ENCODE measurements at regions not wholly inside any gene's neighbourhood (a gene's known extent, or its start where the extent isn't known, plus 50 kb on each side); places are given as distances from the start of the nearest gene placed in this dataset.

DNA sequence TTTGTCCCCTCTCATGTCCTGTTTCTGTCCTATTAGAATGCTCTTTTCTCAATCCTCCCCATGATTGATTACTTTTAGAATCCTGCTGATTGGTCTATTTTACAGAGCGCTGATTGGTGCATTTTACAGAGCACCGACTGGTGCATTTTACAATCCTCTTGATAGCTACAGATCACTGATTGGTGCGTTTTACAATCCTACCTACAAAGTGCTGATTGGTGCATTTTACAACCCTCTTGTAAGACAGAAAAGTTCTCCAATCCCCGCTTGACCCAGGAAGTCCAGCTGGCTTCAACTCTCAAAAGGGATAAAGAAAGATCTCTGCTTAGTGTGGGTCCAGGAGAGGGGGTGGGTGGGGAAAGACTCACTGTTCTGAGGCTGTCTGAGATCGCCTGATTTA lies 71.3 kb downstream of the DHRS2 start:
- TF ChIP-seq, protein P1, sequence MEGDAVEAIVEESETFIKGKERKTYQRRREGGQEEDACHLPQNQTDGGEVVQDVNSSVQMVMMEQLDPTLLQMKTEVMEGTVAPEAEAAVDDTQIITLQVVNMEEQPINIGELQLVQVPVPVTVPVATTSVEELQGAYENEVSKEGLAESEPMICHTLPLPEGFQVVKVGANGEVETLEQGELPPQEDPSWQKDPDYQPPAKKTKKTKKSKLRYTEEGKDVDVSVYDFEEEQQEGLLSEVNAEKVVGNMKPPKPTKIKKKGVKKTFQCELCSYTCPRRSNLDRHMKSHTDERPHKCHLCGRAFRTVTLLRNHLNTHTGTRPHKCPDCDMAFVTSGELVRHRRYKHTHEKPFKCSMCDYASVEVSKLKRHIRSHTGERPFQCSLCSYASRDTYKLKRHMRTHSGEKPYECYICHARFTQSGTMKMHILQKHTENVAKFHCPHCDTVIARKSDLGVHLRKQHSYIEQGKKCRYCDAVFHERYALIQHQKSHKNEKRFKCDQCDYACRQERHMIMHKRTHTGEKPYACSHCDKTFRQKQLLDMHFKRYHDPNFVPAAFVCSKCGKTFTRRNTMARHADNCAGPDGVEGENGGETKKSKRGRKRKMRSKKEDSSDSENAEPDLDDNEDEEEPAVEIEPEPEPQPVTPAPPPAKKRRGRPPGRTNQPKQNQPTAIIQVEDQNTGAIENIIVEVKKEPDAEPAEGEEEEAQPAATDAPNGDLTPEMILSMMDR (IDR thresholded peaks at IDR 0.05; ENCODE audit: borderline replicate concordance, insufficient read depth, low read depth, low read length), result no peak
- H3K4me3 ChIP-seq (ENCODE audit: low read depth, low read length), result no peak overlapping the region

DNA sequence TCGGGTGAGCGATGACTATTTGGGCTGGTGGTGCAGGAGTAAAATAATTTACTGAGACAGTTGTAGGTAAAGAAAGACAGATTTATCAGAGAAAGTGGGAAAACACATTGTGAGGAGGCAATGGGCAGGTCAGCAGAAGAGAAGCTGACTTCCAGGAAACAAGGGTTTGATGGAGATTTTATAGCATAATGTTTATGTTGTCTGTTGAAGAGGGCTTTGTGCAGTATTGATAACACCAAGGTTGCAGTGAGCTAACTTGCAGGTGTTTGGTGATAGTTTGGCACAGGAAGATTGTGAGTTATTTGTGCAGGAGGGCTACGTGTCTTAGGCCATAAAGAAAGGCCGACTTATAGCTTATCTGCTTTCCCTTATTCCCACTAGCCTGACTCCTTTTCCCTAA lies 72.2 kb downstream of the DHRS2 start:
- TF ChIP-seq, protein P1 (IDR thresholded peaks at IDR 0.05; ENCODE audit: borderline replicate concordance, insufficient read depth, low read depth, low read length), result no peak
- no peak overlapping the region for H3K4me3 ChIP-seq (ENCODE audit: low read depth, low read length)

DNA sequence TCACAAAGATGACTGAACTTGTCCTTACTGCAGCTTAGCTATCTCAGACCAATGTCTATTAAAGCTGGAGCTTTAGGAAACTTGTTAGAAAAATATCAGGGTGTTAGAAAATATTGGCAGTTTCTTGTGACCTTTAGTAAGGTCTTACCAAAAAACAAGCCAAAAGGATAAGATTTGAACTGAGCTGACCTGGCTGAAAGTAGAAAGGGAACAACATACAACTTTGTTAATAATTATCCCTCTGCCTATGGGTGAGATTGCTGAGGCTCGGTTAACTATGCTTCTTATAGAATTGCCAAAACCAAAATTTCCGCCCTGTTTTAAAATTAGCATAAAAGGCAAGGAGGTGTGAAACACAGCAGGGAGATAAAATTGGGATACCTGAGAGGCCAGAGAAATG lies 73.8 kb downstream of the DHRS2 start:
- no peak overlapping the region for H3K4me3 ChIP-seq (ENCODE audit: low read depth, low read length)
- TF ChIP-seq, protein P1 (IDR thresholded peaks at IDR 0.05; ENCODE audit: borderline replicate concordance, insufficient read depth, low read depth, low read length), result no peak

DNA sequence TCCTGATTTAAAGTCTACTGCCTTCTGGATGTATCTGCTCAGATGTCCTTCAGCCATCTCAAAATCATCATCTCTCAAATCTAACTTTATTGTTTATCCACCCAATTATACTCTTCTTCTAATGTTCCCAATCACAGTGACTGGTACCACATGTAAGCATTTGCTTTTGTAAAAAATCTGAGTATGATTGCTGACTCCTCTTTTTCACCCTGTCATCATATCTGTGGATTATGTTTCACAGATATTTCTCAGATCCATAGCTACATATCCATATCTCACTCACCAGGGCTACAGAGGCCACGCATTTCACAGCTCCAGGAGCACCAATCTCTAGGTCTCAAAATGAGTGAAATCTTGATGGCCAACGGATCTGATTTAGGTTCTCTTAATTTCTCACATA lies 76.1 kb downstream of the DHRS2 start:
- no peak overlapping the region for H3K4me3 ChIP-seq (ENCODE audit: low read depth, low read length)
- TF ChIP-seq, protein P1 (IDR thresholded peaks at IDR 0.05; ENCODE audit: borderline replicate concordance, insufficient read depth, low read depth, low read length), result no peak

DNA sequence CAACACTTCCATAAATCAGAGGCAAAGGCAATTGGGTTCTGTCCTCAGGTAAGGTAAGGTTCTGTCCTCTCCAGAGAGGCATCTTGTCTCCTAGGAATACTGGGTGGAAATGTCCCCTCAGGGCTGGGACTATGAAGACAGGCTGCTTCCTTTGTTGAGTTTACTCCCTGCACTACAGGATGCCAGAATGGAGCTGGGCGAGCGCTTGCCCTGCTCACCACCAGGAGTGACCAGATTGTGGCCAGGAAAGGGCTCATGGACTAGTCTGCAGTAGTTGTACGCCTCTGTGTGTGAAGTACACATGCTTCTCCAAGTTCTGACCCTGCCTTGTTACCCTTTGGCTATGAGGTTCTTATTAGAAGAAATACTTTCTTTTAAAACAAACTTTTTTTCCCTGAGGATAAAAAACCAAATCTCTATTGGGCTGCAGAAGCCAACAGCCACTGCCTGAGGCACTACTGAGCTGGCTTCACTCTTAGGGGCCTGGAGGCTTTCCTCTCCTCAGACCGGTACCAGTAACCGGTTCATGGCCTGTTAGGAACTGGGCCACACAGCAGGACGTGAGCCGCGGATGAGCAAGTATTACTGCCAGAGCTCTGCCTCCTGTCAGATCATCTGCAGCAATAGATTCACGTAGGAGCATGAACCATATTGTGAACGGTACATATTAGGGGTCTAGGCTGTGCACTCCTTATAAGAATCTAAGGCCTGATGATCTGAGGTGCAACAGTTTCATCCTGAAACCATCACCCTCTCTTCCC lies 83.2 kb downstream of the DHRS2 start:
- TF ChIP-seq, protein P1 (IDR thresholded peaks at IDR 0.05; ENCODE audit: borderline replicate concordance, insufficient read depth, low read depth, low read length), result no peak
- no peak overlapping the region for H3K4me3 ChIP-seq (ENCODE audit: low read depth, low read length)

DNA sequence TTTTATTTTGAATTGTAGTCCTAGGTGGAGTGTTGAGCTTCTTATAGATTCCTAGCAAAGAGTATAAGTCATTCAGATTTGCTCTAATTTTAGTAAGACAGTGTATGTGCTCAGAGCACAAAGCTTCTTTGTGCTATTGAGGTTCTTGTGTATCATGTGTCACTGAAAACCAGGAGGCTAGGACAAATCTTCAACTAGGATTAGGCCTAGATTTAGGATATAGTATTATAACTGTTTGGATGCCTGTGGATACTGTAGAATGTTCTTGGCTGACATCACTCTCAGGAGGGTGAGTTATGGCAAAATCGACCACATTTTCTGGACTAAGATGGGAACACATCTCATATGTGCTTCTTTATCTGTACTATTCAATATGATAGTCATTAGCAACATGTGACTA lies 86.5 kb downstream of the DHRS2 start:
- TF ChIP-seq, protein P1 (IDR thresholded peaks at IDR 0.05; ENCODE audit: borderline replicate concordance, insufficient read depth, low read depth, low read length), result no peak
- no peak overlapping the region for H3K4me3 ChIP-seq (ENCODE audit: low read depth, low read length)

DNA sequence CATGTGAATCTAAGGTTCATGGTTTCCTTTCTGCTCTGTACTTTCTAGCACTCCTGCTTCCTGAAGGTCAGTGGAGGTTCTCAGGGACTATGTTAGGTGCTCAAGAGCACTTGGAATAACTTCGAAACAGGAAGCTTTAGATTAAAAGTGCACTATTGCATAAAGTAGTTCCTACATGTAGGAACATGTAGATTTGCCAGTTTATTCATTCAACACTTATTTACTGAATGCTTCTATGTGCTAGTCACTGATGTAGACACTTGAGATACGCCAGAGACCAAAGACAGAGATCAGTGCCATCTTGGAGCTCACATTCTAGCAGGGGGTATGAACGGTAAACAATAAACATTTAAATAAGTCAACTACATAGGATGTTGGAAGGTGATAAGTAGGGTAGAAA lies 87.7 kb downstream of the DHRS2 start:
- H3K4me3 ChIP-seq (ENCODE audit: low read depth, low read length), result no peak overlapping the region
- TF ChIP-seq, protein P1 (IDR thresholded peaks at IDR 0.05; ENCODE audit: borderline replicate concordance, insufficient read depth, low read depth, low read length), result no peak

All from GM12875 (cell line).